ENCODE measurements at regions not wholly inside any gene's neighbourhood (a gene's known extent, or its start where the extent isn't known, plus 50 kb on each side); places are given as distances from the start of the nearest gene placed in this dataset.

DNA sequence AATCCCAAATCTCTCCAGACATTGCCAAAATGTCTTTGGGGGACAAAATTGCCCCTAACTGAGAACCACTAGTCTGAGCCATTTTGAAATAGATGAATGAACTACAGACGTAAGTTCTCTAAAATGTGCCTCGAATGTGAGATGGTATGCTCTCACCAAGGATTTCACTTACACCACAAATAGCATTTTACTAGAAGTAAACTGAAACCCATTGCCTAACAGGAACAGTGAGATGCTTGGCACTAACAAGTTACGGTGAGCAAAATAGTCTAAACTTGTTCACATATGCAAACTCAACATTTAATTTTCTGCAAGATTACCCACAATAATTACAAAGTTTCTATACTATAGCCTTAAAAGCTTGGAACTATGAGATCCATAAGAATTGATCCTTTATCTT, 343.6 kb upstream of the ESRRG start:
- TF ChIP-seq EZH2phosphoT487 (IDR thresholded peaks at IDR 0.05; ENCODE audit: insufficient read depth, low read depth), result no peak
- TF ChIP-seq EZH2 (IDR thresholded peaks at IDR 0.05; ENCODE audit: insufficient read depth, poor library complexity, severe bottlenecking), result no peak

All from GM23248 (cell line).